HepG2 (cell line): ENCODE measurements at regions not wholly inside any gene's neighbourhood (a gene's known extent, or its start where the extent isn't known, plus 50 kb on each side); places are given as distances from the start of the nearest gene placed in this dataset.

ENCODE experiments used
- ATF3 ChIP-seq: sonication (generic); formaldehyde crosslinking; IDR thresholded peaks from 2 replicates; pipeline ENCODE4 v1.4.0; 2020; ENCODE audit warnings: missing genetic modification reagents
- GTF2F1 ChIP-seq: fragments of 150-350 bp; IDR thresholded peaks from 2 replicates; pipeline ENCODE4 v1.6.1; 2014; ENCODE audit warnings: low read length
- HCFC1 ChIP-seq: fragments of 150-350 bp; IDR thresholded peaks from 2 replicates; pipeline ENCODE4 v1.6.1; 2014; ENCODE audit warnings: low read depth, low read length
- MAFK ChIP-seq, 2 experiments: IDR thresholded peaks in 1 of 2; conservative IDR thresholded peaks in 1 of 2; 2 replicates each; pipeline ENCODE4 v1.6.1; 2011; ENCODE audit warnings: improper control_type of control experiment in 2 of 2, low read length in 2 of 2
- RFX5 ChIP-seq: IDR thresholded peaks from 2 replicates; pipeline ENCODE4 v1.6.1; 2011; ENCODE audit warnings: low read depth, low read length, improper control_type of control experiment
- TCF12 ChIP-seq, 2 experiments: fragments of 450-650 bp in 1 of 2; sonication (generic) in 1 of 2; formaldehyde crosslinking in 1 of 2; IDR thresholded peaks; 2 replicates each; pipeline versions ENCODE4 v1.6.1 to v1.8.0; 2017 to 2022; ENCODE audit warnings: antibody characterized with exemption in 1 of 2, mild to moderate bottlenecking in 1 of 2, missing genetic modification reagents in 1 of 2, moderate library complexity in 1 of 2
- ZNF235 ChIP-seq: sonication (generic); formaldehyde crosslinking; IDR thresholded peaks from 2 replicates; pipeline ENCODE4 v1.8.1; 2023; ENCODE audit warnings: mild to moderate bottlenecking, missing genetic modification reagents, borderline replicate concordance
- ZNF362 ChIP-seq: sonication (generic); formaldehyde crosslinking; IDR thresholded peaks from 2 replicates; pipeline ENCODE4 v1.4.0; 2020; ENCODE audit warnings: missing genetic modification reagents, mild to moderate bottlenecking, borderline replicate concordance
- ZNF501 ChIP-seq: sonication (generic); formaldehyde crosslinking; IDR thresholded peaks from 2 replicates; pipeline ENCODE4 v1.5.1; 2020; ENCODE audit warnings: mild to moderate bottlenecking, moderate library complexity, missing genetic modification reagents

- no peak for TF ChIP-seq ZNF235 (CRISPR knock-in tag)
- TF ChIP-seq ATF3 (CRISPR knock-in tag): no peak
- no peak for TF ChIP-seq ZNF501 (CRISPR knock-in tag)
- TF ChIP-seq HCFC1: no peak
- no peak for TF ChIP-seq TCF12 (IDR thresholded peaks at IDR 0.05)
- TF ChIP-seq TCF12 (CRISPR knock-in tag; IDR thresholded peaks at IDR 0.05): no peak
- no peak for TF ChIP-seq MAFK (conservative IDR thresholded peaks at IDR 0.05 in 1 of 2, IDR thresholded peaks at IDR 0.05 in 1 of 2; ENCODE audit: low read length in 2 of 2)
- TF ChIP-seq ZNF362 (CRISPR knock-in tag): no peak
- no peak for TF ChIP-seq RFX5
- no peak for TF ChIP-seq GTF2F1
Measured at GRCh38 chr12:18923721-18924120, 185.8 kb downstream of the CAPZA3 start.
